Upper lobe of left lung (tissue), 6 donors: ENCODE measurements at regions not wholly inside any gene's neighbourhood (a gene's known extent, or its start where the extent isn't known, plus 50 kb on each side); places are given as distances from the start of the nearest gene placed in this dataset.

Source experiments
- ATAC-seq, 2 donors: fragments of 200-7000 bp; cut with Tn5 transposase; one replicate each; pipeline ENCODE4 v1.9.1; 2022; ENCODE audit warnings: mild to moderate bottlenecking in 2 of 2, moderate library complexity in 2 of 2; ENCODE audit not compliant: low FRiP score in 2 of 2
- DNase-seq, 2 donors: peaks; one replicate each; pipeline ENCODE4 v3.0.0-alpha.2; 2019 to 2020
- H3K27ac ChIP-seq, 4 donors: fragments of 200-600 bp; sonication (generic); one replicate each; pipeline ENCODE4 v1.5.1; 2016 to 2019
- H3K27me3 ChIP-seq, 4 donors: fragments of 200-600 bp; sonication (generic); one replicate each; pipeline ENCODE4 v1.5.1; 2017 to 2019
- H3K36me3 ChIP-seq, 4 donors: fragments of 200-600 bp; sonication (generic); one replicate each; pipeline ENCODE4 v1.5.1; 2016 to 2019
- H3K4me1 ChIP-seq, 4 donors: fragments of 200-600 bp; sonication (generic); one replicate each; pipeline ENCODE4 v1.5.1; 2018 to 2019
- H3K4me3 ChIP-seq, 4 donors: fragments of 200-600 bp; sonication (generic); one replicate each; pipeline ENCODE4 v1.5.1; 2017 to 2019; ENCODE audit warnings: mild to moderate bottlenecking in 2 of 4, moderate library complexity in 1 of 4
- H3K9me3 ChIP-seq, 4 donors: fragments of 200-600 bp; sonication (generic); one replicate each; pipeline ENCODE4 v1.5.1; 2018 to 2019
- EP300 ChIP-seq, 4 donors: sonication (generic); formaldehyde crosslinking; IDR thresholded peaks; one replicate each; pipeline ENCODE4 v1.5.1; 2017; ENCODE audit warnings: antibody characterized with exemption in 4 of 4, control low read depth in 2 of 4
- POLR2A ChIP-seq, 4 donors: fragments of 450-650 bp; IDR thresholded peaks; one replicate each; pipeline ENCODE4 v1.5.1; 2016 to 2017; ENCODE audit warnings: antibody characterized with exemption in 4 of 4, mild to moderate bottlenecking in 2 of 4
- POLR2AphosphoS5 ChIP-seq, 2 donors: sonication (generic); formaldehyde crosslinking; IDR thresholded peaks; one replicate each; pipeline ENCODE4 v1.5.1; 2017; ENCODE audit warnings: antibody characterized with exemption in 2 of 2
- WGBS, 2 donors: methylation state at CpG; one replicate each; pipeline ENCODE4 v1.1.5; 2017 to 2018; 5-methylcytosine and 5-hydroxymethylcytosine counted together
- TF ChIP-seq, protein P1 (sequence below), 6 experiments: fragments of 450-650 bp in 4 of 6; fragments of 200-600 bp in 2 of 6; sonication (generic) in 2 of 6; IDR thresholded peaks; one replicate each; pipeline ENCODE4 v1.5.1; 2016 to 2019; ENCODE audit warnings: antibody characterized with exemption in 6 of 6
- donor health status: DM: no; HTN: no; CAD: no; lungs with moderate emphysema.
- donor health status: DM: no; HTN: yes; CAD: no; lungs with severe emphysema.

DNA sequence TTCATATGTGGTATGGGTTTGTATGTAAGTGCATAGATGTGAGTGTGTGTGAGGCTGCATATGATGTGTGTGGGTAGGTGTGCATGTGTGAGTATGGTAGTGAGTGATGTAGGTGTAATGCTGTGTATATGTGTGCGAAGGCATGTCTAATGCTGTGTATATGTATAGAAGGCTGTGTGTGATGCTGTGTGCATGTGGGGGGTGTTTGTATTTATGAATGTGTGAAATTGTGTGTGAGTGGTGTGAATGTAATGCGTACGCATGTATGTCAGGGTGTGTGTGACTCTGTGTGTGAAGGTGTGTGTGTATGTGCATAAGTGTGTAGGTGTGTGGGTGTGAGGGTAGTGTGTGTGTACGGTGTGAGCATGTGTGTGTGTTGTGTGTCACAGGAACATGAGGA is 300.0 kb downstream of the OMA1 start:
- ATAC-seq, result peak in 1 of 2 donors; percentile 25
- WGBS, 2 donors, result 85 to 98% methylated on average over 4 of the region's 4 CpGs

GRCh38 chr1:58244872-58245271 is 301.7 kb downstream of the OMA1 start:
- no peak for DNase-seq
- ATAC-seq, result no peak
- no peak overlapping the region for H3K27ac ChIP-seq
- no peak overlapping the region for H3K4me3 ChIP-seq
- WGBS, 2 donors, result 74 to 80% methylated on average over 3 of the region's 3 CpGs
- peaks cover 4 to 17% (median 8%) of the 10 kb centered on the region in 4 donors for H3K4me1 ChIP-seq
- no peaks in the 10 kb centered on the region for H3K9me3 ChIP-seq
- H3K36me3 ChIP-seq, result no peaks in the 10 kb centered on the region
- no peak for TF ChIP-seq EP300 (IDR thresholded peaks at IDR 0.05)
- peaks cover 0 to 17% (median 4%) of the 10 kb centered on the region in 4 donors for H3K27me3 ChIP-seq

More for the DNA sequence above, 300.0 kb downstream of the OMA1 start:
- H3K4me3 ChIP-seq, result no peak overlapping the region
- TF ChIP-seq, protein P1, sequence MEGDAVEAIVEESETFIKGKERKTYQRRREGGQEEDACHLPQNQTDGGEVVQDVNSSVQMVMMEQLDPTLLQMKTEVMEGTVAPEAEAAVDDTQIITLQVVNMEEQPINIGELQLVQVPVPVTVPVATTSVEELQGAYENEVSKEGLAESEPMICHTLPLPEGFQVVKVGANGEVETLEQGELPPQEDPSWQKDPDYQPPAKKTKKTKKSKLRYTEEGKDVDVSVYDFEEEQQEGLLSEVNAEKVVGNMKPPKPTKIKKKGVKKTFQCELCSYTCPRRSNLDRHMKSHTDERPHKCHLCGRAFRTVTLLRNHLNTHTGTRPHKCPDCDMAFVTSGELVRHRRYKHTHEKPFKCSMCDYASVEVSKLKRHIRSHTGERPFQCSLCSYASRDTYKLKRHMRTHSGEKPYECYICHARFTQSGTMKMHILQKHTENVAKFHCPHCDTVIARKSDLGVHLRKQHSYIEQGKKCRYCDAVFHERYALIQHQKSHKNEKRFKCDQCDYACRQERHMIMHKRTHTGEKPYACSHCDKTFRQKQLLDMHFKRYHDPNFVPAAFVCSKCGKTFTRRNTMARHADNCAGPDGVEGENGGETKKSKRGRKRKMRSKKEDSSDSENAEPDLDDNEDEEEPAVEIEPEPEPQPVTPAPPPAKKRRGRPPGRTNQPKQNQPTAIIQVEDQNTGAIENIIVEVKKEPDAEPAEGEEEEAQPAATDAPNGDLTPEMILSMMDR (IDR thresholded peaks at IDR 0.05), result no peak
- TF ChIP-seq POLR2A (IDR thresholded peaks at IDR 0.05) (no peak), EP300 (IDR thresholded peaks at IDR 0.05) (no peak)
- H3K36me3 ChIP-seq, result no peaks in the 10 kb centered on the region
- H3K27me3 ChIP-seq, result peaks cover 0 to 21% (median 5%) of the 10 kb centered on the region in 4 donors
- no peak overlapping the region for H3K27ac ChIP-seq
- peaks cover 8 to 22% (median 12%) of the 10 kb centered on the region in 4 donors for H3K4me1 ChIP-seq
- no peak for DNase-seq
- no peaks in the 10 kb centered on the region for H3K9me3 ChIP-seq

DNA sequence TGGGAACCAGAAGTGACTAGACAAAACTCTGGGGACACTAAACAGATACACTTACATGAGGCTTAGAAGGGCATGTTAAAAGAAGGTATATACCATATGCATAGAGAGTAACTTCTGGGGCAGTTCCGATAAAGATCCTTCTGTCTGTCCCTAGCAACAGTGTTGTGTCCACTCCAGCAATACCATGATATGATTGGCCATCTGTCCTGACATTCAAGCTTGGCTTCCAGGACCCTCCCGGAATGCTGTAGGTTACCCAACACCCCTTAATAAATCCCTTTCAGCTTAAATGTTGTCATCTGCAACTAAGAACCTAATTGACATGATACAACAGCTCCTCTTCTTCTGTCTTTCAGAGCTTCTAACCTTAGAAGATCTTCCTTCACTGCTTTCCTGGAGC is 307.7 kb downstream of the OMA1 start:
- no peak for DNase-seq
- Histone ChIP-seq H3K4me1 (no peaks in the 10 kb centered on the region), H3K9me3 (no peaks in the 10 kb centered on the region), H3K27ac (no peak overlapping the region), H3K27me3 (no peaks in the 10 kb centered on the region), H3K4me3 (no peak overlapping the region), H3K36me3 (no peaks in the 10 kb centered on the region)
- WGBS, 2 donors, result 58 to 60% methylated on average over 1 to 2 of the region's 2 CpGs
- no peak for ATAC-seq
- TF ChIP-seq POLR2AphosphoS5 (IDR thresholded peaks at IDR 0.05) (no peak), EP300 (IDR thresholded peaks at IDR 0.05) (no peak), POLR2A (IDR thresholded peaks at IDR 0.05) (no peak)
- TF ChIP-seq, protein P1 (IDR thresholded peaks at IDR 0.05), result no peak

DNA sequence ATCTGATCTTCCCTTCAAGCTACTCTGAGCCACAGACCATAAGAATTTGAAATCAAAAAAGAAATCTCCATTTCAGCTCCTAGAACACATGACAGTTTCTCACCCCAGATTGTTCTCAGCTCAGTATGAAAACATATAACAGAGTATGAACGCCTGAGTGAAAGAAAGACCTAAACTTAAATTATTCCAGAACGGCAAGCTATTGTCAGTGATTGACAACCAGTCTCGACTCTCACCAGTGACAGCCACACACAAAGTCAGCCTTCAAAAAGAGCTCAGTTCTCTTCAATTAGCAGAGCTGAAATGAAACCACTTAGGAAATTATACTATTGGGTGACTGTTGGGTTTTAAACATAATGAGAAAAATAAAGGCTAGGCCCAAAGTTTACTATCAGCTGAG is 312.8 kb downstream of the OMA1 start:
- 74 to 78% methylated on average over 3 of the region's 3 CpGs for WGBS, 2 donors
- H3K27ac ChIP-seq, result no peak overlapping the region
- no peaks in the 10 kb centered on the region for H3K27me3 ChIP-seq
- no peaks in the 10 kb centered on the region for H3K36me3 ChIP-seq
- H3K9me3 ChIP-seq, result no peaks in the 10 kb centered on the region
- DNase-seq (no peak), ATAC-seq (no peak)
- TF ChIP-seq, protein P1 (IDR thresholded peaks at IDR 0.05), result no peak
- TF ChIP-seq POLR2AphosphoS5 (IDR thresholded peaks at IDR 0.05) (no peak), POLR2A (IDR thresholded peaks at IDR 0.05) (no peak)
- H3K4me1 ChIP-seq, result no peaks in the 10 kb centered on the region
- H3K4me3 ChIP-seq, result no peak overlapping the region

DNA sequence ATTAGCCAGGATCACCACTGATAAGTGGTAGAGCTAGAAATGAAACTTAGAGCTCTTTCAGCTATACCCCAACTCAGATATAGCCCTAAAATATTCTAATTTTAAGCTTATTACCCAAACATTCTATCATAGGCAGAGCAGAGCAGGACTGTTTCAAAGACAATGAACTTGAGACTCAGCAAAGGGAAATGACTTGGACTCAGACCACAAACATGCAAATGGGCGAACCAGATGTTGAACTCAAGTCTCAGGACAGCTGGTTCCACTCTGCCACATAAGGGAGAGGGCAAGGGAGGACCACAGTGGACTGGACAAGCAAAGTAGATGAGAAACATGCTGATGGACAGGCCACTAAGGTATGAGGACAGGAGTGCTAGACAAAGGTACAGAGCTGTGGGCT is 315.3 kb downstream of the OMA1 start:
- H3K27ac ChIP-seq, result no peak overlapping the region
- no peak for DNase-seq
- 87 to 89% methylated on average over 1 of the region's 1 CpG for WGBS, 2 donors
- no peak overlapping the region for H3K4me3 ChIP-seq
- H3K27me3 ChIP-seq, result no peaks in the 10 kb centered on the region
- no peaks in the 10 kb centered on the region for H3K9me3 ChIP-seq
- TF ChIP-seq, protein P1 (IDR thresholded peaks at IDR 0.05), result no peak
- TF ChIP-seq EP300 (IDR thresholded peaks at IDR 0.05), result no peak
- no peak for TF ChIP-seq POLR2A (IDR thresholded peaks at IDR 0.05)
- no peak for TF ChIP-seq POLR2AphosphoS5 (IDR thresholded peaks at IDR 0.05)
- H3K36me3 ChIP-seq, result no peaks in the 10 kb centered on the region
- H3K4me1 ChIP-seq, result no peaks in the 10 kb centered on the region
- ATAC-seq, result no peak
